Psoas muscle (tissue), 7 donors: ENCODE measurements at regions not wholly inside any gene's neighbourhood (a gene's known extent, or its start where the extent isn't known, plus 50 kb on each side); places are given as distances from the start of the nearest gene placed in this dataset.

Experiments used
- ATAC-seq, 4 donors: fragments of 200-7000 bp; cut with Tn5 transposase; one replicate each; pipeline ENCODE4 v1.9.1; 2020; ENCODE audit warnings: moderate library complexity in 3 of 4, mild to moderate bottlenecking in 2 of 4
- DNase-seq, 2 donors: peaks; one replicate each; pipeline ENCODE4 v3.0.0-alpha.2; 2020
- H3K27ac ChIP-seq: fragments of 200-600 bp; one replicate; pipeline ENCODE4 v1.8.0; 2022
- H3K27me3 ChIP-seq, 3 donors: fragments of 200-600 bp in 1 of 3; one replicate each; pipeline versions ENCODE4 v1.6.1 to v1.8.0; 2013 to 2022; ENCODE audit warnings: low read length in 2 of 3, mild to moderate bottlenecking in 2 of 3, moderate library complexity in 1 of 3; ENCODE audit not compliant: insufficient read depth in 3 of 3
- H3K36me3 ChIP-seq, 2 donors: fragments of 200-600 bp in 1 of 2; one replicate each; pipeline versions ENCODE4 v1.6.1 to v1.8.0; 2013 to 2022; ENCODE audit warnings: low read depth in 1 of 2, mild to moderate bottlenecking in 1 of 2, moderate library complexity in 1 of 2; ENCODE audit not compliant: insufficient read depth in 1 of 2
- H3K4me1 ChIP-seq: fragments of 200-600 bp; one replicate; pipeline ENCODE4 v1.8.0; 2022
- H3K4me3 ChIP-seq: fragments of 200-600 bp; one replicate; pipeline ENCODE4 v1.8.0; 2022; ENCODE audit warnings: mild to moderate bottlenecking
- H3K9me3 ChIP-seq: fragments of 200-600 bp; one replicate; pipeline ENCODE4 v1.8.0; 2022
- CTCF ChIP-seq: fragments of 200-600 bp; IDR thresholded peaks from one replicate; pipeline ENCODE4 v1.8.0; 2022; ENCODE audit warnings: antibody characterized with exemption
- WGBS, 3 donors: extraction: QIAGEN DNeasy Blood & Tissue Kit; methylation state at CpG; one replicate each; pipeline versions ENCODE4 v1.1.6 to v1.1.7; 2013; 5-methylcytosine and 5-hydroxymethylcytosine counted together
- intact Hi-C, 2 donors: fragments of 100-400 bp; cut with DNase I; formaldehyde crosslinking; loops; one replicate each; pipeline versions ENCODE4 v1.11.0 to v1.14.2; 2022
- donor health status: healthy with polysubstance abuse.
- donor health status: DM: no; HTN: no; CAD: no; lungs with moderate emphysema.
- donor health status: Bipolar disorder and iron deficiency.
- donor health status: healthy.
- donor health status: DM: yes; HTN: yes; CAD: no.
- donor health status: DM: no; HTN: no; CAD: no.
- donor health status: DM: yes; HTN: yes; CAD: no.

GRCh38 chr11:101180481-101180880 is 50.9 kb upstream of the PGR start:
- no peaks in the 10 kb centered on the region for H3K4me1 ChIP-seq
- TF ChIP-seq CTCF, result no peak
- intact Hi-C loops, result no loop called here
- no peaks in the 10 kb centered on the region for H3K9me3 ChIP-seq
- 55 to 68% (median 65%) methylated on average over 1 of the region's 1 CpG for WGBS, 3 donors
- ATAC-seq (no peak), DNase-seq (no peak)
- no peak overlapping the region for H3K4me3 ChIP-seq
- no peaks in the 10 kb centered on the region for H3K27me3 ChIP-seq
- H3K36me3 ChIP-seq, result no peaks in the 10 kb centered on the region
- no peak overlapping the region for H3K27ac ChIP-seq
